ENCODE measurements at regions not wholly inside any gene's neighbourhood (a gene's known extent, or its start where the extent isn't known, plus 50 kb on each side); places are given as distances from the start of the nearest gene placed in this dataset.
A peak's percentile ranks its signal among the peaks of the same experiment; 100 is the strongest.
"Not testable (repeated sequence)": the region's sequence is repeated elsewhere in the genome, so short reads cannot be mapped to it uniquely, and the experiment has no call there.

- DNase-seq (ENCODE audit: low spot score) = no peak
These were observed 136.9 kb upstream of the NEGR1 start for GRCh38 chr1:72419229-72419628.

GRCh38 chr1:72412286-72412685, 129.9 kb upstream of the NEGR1 start:
- DNase-seq (ENCODE audit: low spot score) = no peak

GRCh38 chr1:72399807-72400206, 117.5 kb upstream of the NEGR1 start:
- no peak for DNase-seq (ENCODE audit: low spot score)

- no peak for DNase-seq (ENCODE audit: low spot score)
These were observed 115.4 kb upstream of the NEGR1 start for GRCh38 chr1:72397786-72398185.

- DNase-seq (ENCODE audit: low spot score) = no peak
These were observed 112.1 kb upstream of the NEGR1 start for GRCh38 chr1:72394457-72394856.

- no peak for DNase-seq (ENCODE audit: low spot score)
These were observed 96.7 kb upstream of the NEGR1 start for GRCh38 chr1:72379072-72379471.

- no peak for DNase-seq (ENCODE audit: low spot score)
These were observed 92.9 kb upstream of the NEGR1 start for GRCh38 chr1:72375226-72375625.

GRCh38 chr1:72371259-72372035, 89.1 kb upstream of the NEGR1 start:
- DNase-seq (ENCODE audit: low spot score) = no peak

GRCh38 chr1:72370836-72371235, 88.5 kb upstream of the NEGR1 start:
- DNase-seq (ENCODE audit: low spot score) = not testable (repeated sequence)

- DNase-seq (ENCODE audit: low spot score) = no peak
These were observed 86.9 kb upstream of the NEGR1 start for GRCh38 chr1:72369069-72369757.

GRCh38 chr1:72366466-72366865, 84.1 kb upstream of the NEGR1 start:
- peak; percentile 46 for DNase-seq (ENCODE audit: low spot score)

GRCh38 chr1:72365693-72366092, 83.4 kb upstream of the NEGR1 start:
- no peak for DNase-seq (ENCODE audit: low spot score)

- DNase-seq (ENCODE audit: low spot score) = no peak
These were observed 80.2 kb upstream of the NEGR1 start for GRCh38 chr1:72362538-72362937.

GRCh38 chr1:72357411-72357810, 75.1 kb upstream of the NEGR1 start:
- DNase-seq (ENCODE audit: low spot score) = no peak

GRCh38 chr1:72355899-72356298, 73.6 kb upstream of the NEGR1 start:
- DNase-seq (ENCODE audit: low spot score) = no peak

GRCh38 chr1:72341661-72342060, 59.3 kb upstream of the NEGR1 start:
- DNase-seq (ENCODE audit: low spot score) = no peak

GRCh38 chr1:72336776-72337175, 54.4 kb upstream of the NEGR1 start:
- DNase-seq (ENCODE audit: low spot score) = no peak
